Muscle of arm (tissue), 1 donor: ENCODE measurements at regions not wholly inside any gene's neighbourhood (a gene's known extent, or its start where the extent isn't known, plus 50 kb on each side); places are given as distances from the start of the nearest gene placed in this dataset.
"Not testable (repeated sequence)": the region's sequence is repeated elsewhere in the genome, so short reads cannot be mapped to it uniquely, and the experiment has no call there.

Source experiments
- DNase-seq: peaks from one replicate; pipeline ENCODE4 v3.0.0-alpha.2; 2013

DNA sequence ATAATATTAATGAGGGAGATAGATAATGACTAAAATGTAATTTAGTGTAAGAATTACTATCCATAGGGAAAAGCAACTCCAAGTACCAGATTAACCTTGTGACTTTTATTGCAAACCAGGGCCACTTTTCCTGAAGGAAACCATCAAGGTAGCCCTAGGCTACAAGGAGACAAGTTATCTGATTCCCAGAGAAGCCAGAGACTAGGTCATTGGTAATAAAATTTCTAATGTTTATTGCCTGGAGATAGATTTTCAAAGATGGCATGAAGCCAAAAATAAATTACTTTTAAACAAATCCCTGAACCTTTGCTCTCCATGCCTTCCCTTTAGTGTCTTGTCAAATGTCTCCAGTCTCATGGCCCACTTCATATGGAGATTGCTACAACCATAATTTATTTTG is 610.1 kb upstream of the SLC10A2 start:
- DNase-seq, result no peak

DNA sequence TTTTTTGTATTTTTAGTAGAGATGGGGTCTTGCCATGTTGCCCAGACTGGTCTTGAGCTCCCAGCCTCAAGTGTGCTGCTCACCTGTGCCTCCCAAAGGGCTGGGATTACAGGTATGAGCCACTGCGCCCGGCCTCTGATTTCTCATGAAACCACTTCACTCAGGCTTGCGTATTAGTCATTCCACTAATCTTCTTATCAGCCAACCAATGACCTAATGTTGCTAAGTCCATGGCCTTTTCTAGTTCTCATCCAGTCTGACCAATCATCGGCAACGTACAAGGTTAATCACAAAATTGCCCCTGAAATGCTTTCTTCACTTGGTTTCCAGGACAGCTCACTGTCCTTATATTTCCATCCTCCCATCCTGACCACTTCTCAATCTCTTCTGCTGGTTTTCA is 605.3 kb upstream of the SLC10A2 start:
- no peak for DNase-seq

DNA sequence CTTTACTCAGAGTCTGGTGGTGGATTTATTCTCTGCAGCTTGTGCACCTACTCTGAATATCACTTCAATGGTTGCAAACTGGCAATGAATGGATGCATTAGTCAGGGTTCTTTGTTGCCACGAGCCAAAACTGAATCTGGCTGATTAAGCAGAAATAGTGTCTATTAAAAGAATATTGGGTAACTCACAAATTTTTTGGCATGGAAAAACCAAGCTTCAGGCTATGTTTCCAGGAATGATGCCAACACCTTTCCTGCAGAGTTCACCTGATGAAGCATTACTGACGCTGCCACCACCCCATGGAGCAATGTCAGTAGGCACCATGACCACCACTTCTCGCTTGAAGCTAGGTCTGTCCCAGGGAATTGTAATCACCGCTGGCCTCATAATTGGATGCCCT is 597.8 kb upstream of the SLC10A2 start:
- no peak for DNase-seq

DNA sequence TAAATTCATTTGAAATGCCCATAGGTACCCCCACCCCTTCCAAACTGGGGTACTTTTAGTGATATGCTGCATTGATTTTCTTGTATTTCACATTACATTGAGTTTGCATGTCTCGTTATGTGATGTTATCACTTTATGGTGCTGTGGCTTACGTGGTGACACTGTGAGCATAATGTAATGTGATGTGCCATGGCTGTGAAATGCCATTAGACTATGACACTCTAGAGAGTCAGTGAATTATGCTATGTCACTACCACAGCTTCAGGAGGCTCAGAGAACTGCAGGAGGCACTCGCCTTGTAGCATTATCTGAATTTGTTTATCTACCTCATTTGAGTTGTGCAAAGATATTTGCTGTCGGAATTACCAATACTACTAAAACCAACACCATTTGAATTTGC is 590.1 kb upstream of the SLC10A2 start:
- DNase-seq, result no peak

DNA sequence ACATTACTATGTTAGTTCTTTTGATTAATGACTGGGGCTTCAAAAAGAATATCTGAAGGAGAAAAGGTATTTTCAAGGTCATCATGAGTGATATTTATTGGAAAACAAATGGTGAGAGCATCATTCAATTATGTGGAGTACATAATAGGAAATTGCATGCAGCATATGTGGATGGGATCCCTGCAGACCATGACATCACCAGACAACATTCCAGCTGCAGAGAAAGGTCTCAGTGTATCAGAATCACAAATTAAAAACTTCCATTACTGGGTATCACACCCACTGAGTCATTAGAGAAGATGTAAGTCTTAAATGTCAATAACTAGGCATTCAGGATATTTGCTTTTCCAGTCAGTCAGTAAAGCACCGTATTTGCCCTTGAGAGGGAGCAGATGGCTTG is 574.4 kb upstream of the SLC10A2 start:
- peak; percentile 70 for DNase-seq

DNA sequence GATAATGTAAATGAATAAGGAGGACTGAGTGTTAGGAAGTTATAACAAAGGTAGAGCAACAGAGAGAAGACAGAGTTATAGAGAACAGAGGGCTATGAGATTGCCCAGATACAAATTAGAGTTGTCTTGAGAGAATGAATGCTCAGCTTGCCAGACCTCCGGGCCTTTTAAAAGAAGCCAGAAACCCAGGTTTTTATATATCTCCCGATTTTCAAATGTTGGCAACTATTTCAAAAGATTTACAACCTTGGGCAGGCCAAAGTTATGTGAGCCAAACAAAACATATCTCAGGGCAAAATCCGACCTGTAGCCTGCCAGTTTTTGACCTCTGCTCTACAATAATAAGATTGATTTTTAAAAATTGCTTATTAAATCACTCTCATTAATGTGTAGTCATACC is 573.1 kb upstream of the SLC10A2 start:
- no peak for DNase-seq

DNA sequence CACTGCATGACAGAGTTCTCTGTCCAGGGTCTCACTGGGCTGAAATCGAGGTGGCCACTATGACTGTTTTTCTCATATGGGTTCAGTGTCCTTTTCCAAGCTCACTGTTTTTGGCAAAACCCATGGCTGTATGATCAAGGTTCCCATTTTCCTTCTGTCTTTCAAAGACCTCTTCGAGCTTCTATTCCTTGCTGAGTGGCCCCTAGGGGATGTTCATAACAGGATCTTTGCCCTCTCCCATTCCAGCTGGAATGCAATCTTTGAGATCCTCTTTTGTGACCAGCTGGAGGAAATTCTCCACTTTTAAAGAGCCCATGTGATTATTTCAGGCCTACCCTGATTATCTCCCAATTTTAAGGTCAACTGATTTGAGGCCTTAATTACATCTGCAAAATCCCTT is 572.5 kb upstream of the SLC10A2 start:
- DNase-seq, result peak; percentile 62

DNA sequence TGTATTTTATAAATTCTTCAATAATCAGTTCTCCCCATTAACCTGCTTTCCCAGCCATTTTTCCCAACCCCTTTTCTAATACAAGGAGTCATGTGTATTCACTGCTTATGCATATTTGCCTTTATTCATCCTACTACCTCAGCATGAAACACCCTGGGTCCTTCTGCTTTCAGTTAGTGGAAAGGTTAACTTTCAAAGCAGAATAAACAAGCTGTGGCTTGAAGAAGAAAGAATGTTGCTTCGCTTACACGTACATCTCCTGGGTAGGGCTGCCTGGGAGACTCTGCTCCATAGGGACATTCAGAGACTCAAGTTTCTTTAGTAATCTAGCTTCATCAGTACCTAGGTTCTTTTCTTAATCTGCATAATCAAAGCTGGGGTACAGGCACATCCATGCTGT is 567.8 kb upstream of the SLC10A2 start:
- DNase-seq, result no peak

DNA sequence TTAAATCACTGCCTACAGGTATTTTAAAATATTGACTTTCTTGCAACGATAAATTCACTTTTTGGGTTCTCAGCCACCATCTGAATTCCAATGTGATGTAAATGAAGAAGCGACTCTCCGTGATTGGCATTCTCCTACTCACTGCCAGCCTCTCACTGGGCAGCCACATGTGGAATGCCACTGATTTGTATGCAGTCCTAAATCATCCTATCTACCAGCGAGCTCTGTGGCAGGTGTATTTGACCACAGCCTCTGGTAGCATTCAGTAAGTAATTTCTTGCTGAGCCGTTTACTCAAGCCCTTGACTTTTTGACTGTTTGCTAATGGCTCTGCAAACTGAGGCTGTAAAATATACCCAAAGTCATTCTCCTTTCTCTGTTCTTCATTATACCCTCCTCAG is 559.0 kb upstream of the SLC10A2 start:
- no peak for DNase-seq

DNA sequence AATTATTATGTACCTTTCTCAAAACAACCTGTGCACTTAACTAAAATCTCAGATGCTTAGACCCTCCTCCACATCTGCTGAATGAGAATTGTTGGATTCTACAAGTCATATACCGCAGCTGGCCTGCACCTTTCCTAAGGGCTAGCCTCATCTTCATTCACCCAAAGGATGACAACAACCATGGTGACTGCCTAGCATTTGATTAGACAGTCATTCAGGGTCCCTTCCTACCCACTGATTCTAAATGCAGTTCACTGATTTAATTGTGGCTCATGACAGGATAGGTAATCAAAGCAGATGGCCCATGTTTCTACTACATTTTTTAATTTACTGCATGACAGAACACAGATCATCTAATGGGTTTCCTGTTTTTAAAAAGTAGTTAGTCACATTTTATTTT is 551.9 kb upstream of the SLC10A2 start:
- DNase-seq, result no peak

DNA sequence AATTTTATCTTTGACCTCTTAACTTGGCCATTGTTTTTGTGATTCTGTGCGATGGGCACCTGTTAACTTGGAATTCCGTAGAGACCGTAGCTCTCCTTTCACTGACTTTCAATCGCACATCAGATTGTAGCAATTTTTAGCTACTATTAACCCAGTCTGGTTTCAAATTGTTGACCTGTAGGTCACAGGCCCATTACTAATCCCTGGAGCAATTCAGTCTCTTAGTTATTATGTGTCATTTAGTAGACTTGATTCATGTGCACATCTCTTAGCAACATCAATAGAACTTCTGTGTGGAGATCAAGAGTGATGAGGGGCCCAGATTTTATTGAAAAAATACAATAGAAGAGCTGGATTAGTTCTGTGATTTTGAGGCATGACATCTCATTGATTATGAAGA is 549.6 kb upstream of the SLC10A2 start:
- no peak for DNase-seq

DNA sequence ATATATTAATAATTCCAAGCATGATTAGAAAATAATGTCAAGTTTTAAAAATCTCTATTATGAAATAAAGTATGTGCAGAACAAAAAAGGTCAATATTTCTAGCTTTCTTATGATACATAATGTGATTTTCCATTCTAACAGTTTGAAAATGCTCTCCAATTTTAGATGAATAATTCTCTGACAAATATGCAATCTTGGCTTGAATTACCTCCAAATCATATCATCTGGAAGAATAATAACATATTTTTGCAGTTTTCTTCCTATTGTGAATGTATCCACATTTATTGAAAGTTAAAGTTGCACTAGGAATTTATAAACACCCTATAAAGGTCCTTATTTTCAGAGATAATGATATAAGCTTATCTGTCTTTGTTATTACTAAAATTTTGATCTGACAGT is 548.5 kb upstream of the SLC10A2 start:
- DNase-seq, result peak; percentile 42

DNA sequence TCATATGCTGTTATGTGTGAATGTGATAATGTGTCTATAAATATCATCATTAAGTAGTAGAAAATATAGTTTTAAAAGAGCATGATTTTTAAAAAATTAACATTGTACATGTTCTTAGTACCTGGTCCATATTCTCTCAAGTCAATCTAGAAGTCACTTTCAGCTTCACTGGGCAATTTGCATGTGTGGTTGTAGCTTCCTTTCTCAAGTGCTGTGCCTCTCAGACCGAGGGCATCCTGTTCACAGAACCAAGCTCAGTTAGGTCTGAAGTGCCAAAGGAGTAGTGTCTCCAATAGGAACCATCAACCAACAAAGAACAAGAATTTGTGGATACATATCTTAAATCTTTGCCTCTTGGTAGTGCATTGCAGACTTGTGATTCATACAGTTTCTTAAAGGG is 541.8 kb upstream of the SLC10A2 start:
- DNase-seq, result no peak

DNA sequence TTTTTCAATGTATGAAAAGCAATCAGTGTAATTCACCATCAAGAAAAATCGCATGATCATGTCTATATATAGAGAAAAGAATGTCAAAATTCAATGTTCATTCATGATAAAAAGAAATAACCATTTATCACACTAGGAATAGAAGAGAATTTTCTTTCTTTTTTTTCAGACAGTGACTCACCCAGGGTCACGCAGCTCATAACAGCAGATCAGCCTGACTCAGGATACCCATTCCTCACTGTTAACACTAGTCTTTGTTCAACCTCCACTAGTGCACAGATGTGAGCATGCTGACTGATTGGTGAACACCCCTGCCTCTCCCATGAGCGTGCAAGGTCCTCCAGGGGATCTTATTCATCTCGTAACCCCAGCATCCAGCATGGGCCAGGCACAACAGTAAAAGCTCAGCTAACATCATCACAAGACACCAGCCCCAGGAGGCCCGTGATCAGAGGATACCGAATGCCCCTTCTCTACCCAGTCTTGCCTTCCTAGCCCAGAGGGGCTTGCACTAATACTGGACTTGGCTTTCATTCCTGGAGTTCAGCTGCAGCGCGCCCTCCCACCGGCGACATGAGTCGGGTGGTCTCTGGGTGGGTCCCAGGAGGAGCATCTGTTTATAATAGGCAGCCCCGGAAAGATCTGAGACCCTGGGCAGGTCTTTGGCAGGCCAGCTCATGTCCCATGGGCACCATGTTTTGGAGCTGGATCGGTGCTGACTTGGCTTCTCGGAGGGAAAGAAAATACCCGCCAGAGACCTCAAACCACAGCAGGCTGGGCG is 539.5 kb upstream of the SLC10A2 start:
- DNase-seq, result no peak

DNA sequence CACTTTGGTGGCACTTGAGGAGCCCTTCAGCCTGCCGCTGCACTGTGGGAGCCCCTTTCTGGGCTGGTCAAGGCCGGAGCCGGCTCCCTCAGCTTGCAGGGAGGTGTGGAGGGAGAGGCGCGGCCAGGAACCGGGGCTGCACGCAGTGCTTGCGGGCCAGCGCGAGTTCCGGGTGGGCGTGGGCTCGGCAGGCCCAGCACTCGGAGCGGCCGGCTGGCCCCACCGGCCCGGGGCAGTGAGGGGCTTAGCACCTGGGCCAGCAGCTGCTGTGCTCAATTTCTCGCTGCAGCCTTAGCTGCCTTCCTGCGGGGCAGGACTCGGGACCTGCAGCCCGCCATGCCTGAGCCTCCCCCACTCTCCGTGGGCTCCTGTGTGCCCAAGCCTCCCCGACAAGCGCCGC is 533.7 kb upstream of the SLC10A2 start:
- DNase-seq, result not testable (repeated sequence)

DNA sequence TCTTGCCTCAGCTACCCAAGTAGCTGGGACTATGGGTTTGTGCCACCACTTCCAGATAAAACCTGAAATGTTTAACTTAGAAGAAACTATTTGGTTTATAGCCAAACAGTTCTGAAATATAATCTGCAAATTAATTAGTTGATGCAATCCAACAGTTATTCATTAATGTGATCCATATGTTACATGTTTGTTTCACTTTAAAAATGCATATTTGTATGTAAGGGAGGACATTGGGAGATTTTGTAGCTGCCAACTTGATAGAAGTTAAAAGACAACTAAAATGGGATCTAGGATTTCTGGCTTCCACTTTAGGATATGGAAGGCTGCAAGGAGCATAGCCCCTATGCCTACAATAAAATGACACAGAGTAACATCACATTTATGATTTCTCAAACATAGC is 532.5 kb upstream of the SLC10A2 start:
- DNase-seq, result no peak

DNA sequence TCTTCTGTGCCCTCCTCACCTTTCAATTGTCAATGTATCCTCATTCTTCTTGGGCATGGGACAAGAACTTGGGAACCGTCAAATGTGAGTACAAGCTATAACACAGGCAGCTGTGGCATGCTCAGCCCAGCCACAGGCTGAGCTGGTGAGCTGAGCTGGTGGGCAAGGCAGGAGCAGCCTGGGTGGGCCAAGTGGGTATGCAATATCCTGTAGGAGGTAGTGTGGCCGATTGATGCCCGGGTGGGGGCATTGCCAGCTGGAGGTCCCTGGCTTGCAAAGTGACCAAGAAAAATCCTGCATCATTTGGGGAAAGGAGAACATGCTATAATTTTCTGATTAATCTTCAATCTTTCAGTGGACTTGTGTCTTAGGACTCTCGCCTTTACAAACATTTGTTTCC is 507.2 kb upstream of the SLC10A2 start:
- DNase-seq, result no peak

DNA sequence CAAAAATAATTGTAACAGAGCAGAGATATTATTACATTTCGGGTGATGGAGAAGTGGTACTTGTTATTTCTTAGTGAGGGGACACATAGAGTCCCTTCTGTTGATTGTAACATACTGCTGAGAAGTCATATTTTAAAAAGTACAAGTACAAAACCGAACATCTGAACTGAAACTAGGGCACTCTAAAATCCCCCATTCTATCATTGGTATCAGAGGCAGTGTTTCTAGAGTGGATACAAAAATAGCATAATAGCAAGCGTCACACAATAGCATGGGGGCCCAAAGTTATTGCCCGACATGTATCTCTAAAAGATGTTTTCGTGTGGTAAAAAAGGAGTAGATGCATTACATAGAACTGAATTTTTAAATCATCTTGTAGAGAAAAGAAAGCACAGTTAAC is 502.1 kb upstream of the SLC10A2 start:
- no peak for DNase-seq

DNA sequence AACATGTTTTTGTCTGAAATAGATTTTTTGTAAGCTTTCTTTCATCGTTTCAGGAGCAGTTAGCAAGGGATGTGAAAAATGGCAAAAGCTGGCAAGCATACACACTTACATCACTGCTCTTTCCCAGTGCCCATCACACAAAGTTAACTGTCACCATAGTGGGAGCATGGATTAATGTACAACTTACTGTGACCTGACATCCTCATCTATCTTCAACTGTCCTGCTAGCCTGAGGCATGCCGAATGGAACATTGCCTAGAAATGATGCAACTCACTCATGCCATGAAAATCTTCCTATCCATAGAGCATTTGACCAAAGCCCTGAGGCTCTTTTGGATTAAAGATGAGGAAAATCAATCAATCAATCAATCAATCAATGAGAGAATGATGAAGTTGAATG is 491.7 kb upstream of the SLC10A2 start:
- no peak for DNase-seq

DNA sequence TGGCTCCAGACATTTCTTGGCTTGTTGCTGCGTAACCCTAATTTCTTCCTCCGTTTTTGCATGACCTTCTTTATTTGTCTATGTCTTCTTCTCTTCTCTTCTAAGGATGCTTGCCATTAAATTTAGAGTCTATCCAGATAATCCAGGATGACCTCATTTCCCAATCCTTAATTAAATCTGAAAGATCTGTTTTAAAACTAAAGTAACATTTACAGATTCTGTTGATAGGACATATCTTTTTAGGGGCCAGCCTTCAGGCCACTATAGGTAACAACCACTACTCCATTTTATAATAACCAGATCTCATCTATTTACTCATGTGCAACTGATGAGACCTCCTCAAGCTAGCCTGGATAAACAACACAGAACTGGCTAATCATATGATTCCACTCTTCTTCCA is 490.5 kb upstream of the SLC10A2 start:
- DNase-seq, result no peak

DNA sequence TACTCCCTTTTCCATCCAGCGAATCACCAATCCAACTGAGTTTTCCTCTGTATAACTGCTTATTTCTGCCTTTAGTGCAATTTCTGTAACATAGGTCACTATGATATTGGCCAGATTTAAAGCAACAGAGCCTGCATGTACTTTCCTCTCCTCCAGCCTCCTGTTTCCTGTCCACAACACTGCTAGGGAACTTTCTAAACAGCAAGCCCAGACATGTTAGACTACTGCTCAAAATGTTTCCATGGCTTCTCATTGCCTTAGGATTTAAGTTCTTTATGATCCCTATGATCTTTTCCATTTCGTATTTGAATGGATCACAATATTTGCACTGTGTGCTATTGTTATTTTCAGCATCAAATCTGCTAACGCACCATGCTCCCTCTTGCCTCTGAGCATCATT is 481.7 kb upstream of the SLC10A2 start:
- no peak for DNase-seq

DNA sequence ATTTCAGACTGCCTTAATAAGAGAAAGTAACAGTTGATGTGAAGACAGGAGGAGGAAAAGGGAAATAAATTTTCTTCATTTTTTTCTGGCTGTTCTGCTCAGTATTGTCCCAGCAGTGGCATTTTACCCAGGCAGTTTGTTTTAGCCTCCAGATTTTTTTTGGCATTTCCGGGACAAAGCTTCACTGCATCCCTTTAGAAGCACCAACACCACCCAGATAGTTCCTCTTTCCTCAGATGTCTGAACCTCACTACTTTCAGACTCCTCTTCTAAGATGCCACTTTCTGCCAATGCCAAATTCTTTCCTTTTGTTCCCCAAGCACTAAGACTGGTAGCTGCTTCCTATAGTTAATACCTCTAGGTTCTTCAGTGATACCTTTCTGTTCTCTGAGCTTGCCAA is 480.1 kb upstream of the SLC10A2 start:
- DNase-seq, result no peak

DNA sequence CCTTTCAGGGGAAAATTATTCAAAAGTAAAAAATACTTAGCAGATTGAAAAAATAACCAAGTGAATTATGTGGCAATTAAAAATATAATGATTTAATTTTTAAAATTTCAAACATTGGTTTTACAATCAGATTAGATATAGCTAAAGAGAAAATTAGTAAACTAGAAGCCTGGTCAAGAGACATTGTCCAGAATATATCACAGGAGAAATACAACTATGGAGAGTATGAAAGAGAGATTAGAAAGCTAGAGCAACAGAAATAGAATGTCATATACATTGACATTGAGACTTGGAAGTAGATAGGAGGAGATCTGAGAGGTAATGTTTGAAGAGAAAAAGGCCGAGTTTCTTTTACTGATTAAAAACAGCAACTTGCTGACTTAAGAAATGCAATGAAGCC is 476.4 kb upstream of the SLC10A2 start:
- no peak for DNase-seq

DNA sequence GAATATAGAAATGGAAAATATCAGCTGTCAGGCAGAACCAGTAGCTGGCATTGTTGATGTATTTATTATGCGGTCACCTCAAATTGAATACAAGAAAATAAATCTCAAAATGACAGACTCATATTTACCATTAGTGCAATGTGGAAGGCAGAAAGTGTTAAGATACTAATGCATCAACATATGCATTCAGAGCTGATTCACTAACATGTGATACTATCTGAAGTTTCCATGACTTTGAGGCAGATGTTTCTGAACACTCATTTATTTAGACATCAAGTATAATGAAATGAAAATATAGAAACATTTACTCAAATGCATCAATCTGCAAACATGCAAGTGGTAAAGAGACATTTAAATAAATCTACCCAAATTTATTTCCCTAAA is 474.2 kb upstream of the SLC10A2 start:
- no peak for DNase-seq
